ENCODE measurements at regions not wholly inside any gene's neighbourhood (a gene's known extent, or its start where the extent isn't known, plus 50 kb on each side); places are given as distances from the start of the nearest gene placed in this dataset.
A peak's percentile ranks its signal among the peaks of the same experiment; 100 is the strongest.

GRCh38 chr20:53708129-53708968 lies 114.7 kb upstream of the ZNF217 start:
- H3K4me3 ChIP-seq (ENCODE audit: low read length), result no peak overlapping the region
- DNase-seq (ENCODE audit: low read depth), result no peak
- no peak for TF ChIP-seq CTCF (IDR thresholded peaks at IDR 0.05; ENCODE audit: insufficient read depth, low read depth, low read length, missing control alignments)

DNA sequence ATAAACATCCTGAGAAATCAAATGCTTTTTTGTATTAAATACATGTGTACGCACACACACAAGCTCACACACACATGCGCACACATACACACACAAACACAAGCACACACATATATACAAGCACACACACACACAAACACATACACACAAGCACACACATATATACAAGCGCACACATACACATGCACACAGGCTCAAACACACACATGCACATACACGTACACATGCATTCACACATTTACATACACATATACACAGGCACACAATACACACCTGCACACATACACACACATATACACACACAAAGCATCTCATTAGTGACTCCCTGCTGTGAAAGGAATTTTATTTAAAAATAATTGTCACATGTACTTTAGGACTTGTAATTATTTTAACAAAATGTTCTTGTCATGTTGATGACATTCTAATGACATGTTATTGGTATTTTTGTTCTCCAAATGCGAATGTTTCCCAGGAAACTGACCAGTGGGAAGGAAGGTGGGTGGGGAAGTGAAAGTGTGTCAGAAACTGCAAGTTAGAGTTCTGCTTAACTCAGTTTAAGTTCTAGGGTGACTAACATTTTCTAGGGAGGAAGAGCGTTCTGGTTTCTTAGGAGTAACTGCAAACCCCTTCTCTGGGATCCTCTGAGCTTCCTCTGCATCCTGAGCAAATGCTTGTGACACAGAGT lies 113.9 kb upstream of the ZNF217 start:
- no peak for DNase-seq (ENCODE audit: low read depth)
- no peak overlapping the region for H3K4me3 ChIP-seq (ENCODE audit: low read length)
- no peak for TF ChIP-seq CTCF (IDR thresholded peaks at IDR 0.05; ENCODE audit: insufficient read depth, low read depth, low read length, missing control alignments)

- no peak for TF ChIP-seq CTCF (IDR thresholded peaks at IDR 0.05; ENCODE audit: insufficient read depth, low read depth, low read length, missing control alignments)
- no peak overlapping the region for H3K4me3 ChIP-seq (ENCODE audit: low read length)
- DNase-seq (ENCODE audit: low read depth), result no peak
Observed at GRCh38 chr20:53706466-53707370, 113.1 kb upstream of the ZNF217 start.

DNA sequence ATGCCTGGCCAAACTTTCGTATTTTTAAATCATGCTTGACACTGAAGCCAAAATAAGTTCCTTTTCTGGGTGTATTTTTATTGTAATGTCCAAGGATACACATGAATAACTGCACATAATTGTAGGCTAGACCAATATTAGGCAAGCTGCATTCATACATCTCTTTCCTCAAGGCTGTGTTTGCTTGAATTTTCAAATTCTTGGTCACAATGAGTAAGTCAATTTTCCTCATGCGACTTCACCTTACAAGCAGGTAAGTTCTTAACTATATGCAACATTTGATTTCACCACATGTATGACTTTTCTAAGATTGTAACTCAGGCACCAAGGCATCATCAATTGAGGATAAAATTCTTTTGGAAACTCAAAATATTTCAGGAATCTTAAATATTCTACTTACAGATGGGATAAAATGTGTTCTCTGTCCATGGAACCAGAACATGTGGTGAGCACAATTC lies 112.4 kb upstream of the ZNF217 start:
- peak; percentile 29 for DNase-seq (ENCODE audit: low read depth)
- TF ChIP-seq CTCF (IDR thresholded peaks at IDR 0.05; ENCODE audit: insufficient read depth, low read depth, low read length, missing control alignments), result no peak
- H3K4me3 ChIP-seq (ENCODE audit: low read length), result no peak overlapping the region

DNA sequence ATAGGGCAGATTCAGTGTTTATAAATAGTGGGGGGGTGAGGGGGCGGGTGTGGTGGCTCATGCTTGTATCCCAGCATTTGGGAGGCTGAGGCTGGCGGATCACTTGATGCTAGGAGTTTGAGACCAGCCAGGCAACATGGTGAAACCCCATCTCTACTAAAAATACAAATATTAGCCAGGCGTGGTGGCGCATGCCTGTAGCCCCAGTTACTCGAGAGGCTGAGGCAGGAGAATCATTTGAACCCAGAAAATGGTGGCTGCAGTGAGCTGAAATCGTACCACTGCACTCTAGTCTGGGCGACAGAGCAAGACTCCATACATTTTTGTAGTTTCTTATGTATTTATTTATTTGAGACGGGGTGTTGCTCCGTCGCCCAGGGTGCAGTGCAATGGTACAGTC lies 109.0 kb upstream of the ZNF217 start:
- H3K4me3 ChIP-seq (ENCODE audit: low read length), result no peak overlapping the region
- no peak for DNase-seq (ENCODE audit: low read depth)
- TF ChIP-seq CTCF (IDR thresholded peaks at IDR 0.05; ENCODE audit: insufficient read depth, low read depth, low read length, missing control alignments), result no peak

- no peak overlapping the region for H3K4me3 ChIP-seq (ENCODE audit: low read length)
- no peak for DNase-seq (ENCODE audit: low read depth)
- no peak for TF ChIP-seq CTCF (IDR thresholded peaks at IDR 0.05; ENCODE audit: insufficient read depth, low read depth, low read length, missing control alignments)
Observed at GRCh38 chr20:53699906-53700305, 106.3 kb upstream of the ZNF217 start.
